Neural progenitor cell (in vitro differentiated cells): ENCODE measurements at regions not wholly inside any gene's neighbourhood (a gene's known extent, or its start where the extent isn't known, plus 50 kb on each side); places are given as distances from the start of the nearest gene placed in this dataset.

Source experiments
- CTCF ChIP-seq: fragments of 200-600 bp; sonication (generic); IDR thresholded peaks from 2 replicates; pipeline ENCODE4 v1.5.1; 2017; ENCODE audit warnings: antibody characterized with exemption, mild to moderate bottlenecking
- EZH2 ChIP-seq: fragments of 200-600 bp; sonication (generic); IDR thresholded peaks from 2 replicates; pipeline ENCODE4 v1.6.1; 2017; ENCODE audit warnings: antibody characterized with exemption, mild to moderate bottlenecking, moderate library complexity
- EZH2phosphoT487 ChIP-seq: fragments of 200-600 bp; sonication (generic); IDR thresholded peaks from 2 replicates; pipeline ENCODE4 v1.6.1; 2017; ENCODE audit warnings: antibody characterized with exemption

- TF ChIP-seq CTCF (no peak), EZH2 (no peak), EZH2phosphoT487 (no peak)
These were observed 1023.2 kb upstream of the ZEB2 start for GRCh38 chr2:145543155-145543554.
